ENCODE measurements at regions not wholly inside any gene's neighbourhood (a gene's known extent, or its start where the extent isn't known, plus 50 kb on each side); places are given as distances from the start of the nearest gene placed in this dataset.

DNA sequence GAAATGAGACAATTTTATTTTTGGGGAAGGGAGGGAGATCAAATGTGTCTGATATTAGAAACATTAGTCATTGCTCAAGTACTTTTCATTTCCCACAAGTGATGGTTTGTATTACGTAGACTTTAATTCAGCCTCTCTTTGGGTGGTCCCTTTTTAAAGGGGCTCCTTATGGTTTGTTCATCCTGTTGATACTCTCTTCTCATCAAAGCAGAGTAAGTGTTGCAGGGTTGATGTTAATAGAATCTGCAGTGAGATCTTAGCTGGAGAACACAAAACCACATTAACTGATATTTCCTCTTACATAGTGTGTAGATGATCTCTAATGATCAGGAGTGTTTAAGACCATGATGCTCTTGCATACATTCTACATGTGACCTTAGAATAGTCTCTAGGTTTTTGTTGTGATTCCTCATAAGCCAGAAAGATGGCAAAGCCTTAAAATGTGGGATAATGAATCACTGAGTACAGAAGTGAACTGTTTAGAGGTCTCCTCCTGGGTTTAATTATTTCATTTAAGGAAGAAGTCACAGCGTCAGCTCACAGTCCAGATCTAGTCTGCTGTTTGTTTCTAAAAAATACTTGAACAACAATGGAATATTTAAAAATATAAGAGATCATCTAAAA is 87.4 kb upstream of the PTPRR start:
- TF ChIP-seq, protein P1, sequence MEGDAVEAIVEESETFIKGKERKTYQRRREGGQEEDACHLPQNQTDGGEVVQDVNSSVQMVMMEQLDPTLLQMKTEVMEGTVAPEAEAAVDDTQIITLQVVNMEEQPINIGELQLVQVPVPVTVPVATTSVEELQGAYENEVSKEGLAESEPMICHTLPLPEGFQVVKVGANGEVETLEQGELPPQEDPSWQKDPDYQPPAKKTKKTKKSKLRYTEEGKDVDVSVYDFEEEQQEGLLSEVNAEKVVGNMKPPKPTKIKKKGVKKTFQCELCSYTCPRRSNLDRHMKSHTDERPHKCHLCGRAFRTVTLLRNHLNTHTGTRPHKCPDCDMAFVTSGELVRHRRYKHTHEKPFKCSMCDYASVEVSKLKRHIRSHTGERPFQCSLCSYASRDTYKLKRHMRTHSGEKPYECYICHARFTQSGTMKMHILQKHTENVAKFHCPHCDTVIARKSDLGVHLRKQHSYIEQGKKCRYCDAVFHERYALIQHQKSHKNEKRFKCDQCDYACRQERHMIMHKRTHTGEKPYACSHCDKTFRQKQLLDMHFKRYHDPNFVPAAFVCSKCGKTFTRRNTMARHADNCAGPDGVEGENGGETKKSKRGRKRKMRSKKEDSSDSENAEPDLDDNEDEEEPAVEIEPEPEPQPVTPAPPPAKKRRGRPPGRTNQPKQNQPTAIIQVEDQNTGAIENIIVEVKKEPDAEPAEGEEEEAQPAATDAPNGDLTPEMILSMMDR (conservative IDR thresholded peaks at IDR 0.05; ENCODE audit: low read depth, low read length), result no peak
- no peak for TF ChIP-seq EZH2 (IDR thresholded peaks at IDR 0.05; ENCODE audit: low read length, unreplicated experiment)

All from PC-3 (cell line).